Stimulated activated CD4-positive, alpha-beta T cell treated with anti-CD3 and anti-CD28 coated beads, Interleukin-15, amount 100 ng/mL, for 1 hour (primary cell): ENCODE measurements at regions not wholly inside any gene's neighbourhood (a gene's known extent, or its start where the extent isn't known, plus 50 kb on each side); places are given as distances from the start of the nearest gene placed in this dataset.
"Not testable (repeated sequence)": the region's sequence is repeated elsewhere in the genome, so short reads cannot be mapped to it uniquely, and the experiment has no call there.

Experiments
- DNase-seq, 2 donors: peaks; one replicate each; pipeline ENCODE4 v3.0.0-alpha.2; 2020; ENCODE audit warnings: low read depth in 1 of 2, low spot score in 1 of 2

DNA sequence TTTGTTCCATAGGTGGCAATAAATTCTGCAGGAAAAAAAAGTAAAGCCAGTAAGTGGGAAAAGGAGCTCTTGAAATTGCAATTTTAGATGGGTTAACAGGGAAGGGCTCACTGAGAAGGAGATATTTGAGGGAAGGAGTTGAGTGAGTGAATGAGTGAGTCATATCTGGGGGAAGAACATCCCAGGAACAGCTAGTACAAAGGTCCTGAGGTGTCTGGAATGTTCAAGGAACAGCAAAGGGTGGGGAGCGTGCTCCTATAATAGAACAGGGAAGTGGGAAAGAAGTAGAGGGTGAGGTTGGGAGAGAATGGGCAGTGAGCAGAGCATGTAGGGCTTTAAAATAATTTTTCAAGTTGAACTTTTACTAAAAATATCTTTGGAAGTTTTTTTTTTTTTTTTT lies 68.0 kb upstream of the PSME4 start:
- DNase-seq = no peak

DNA sequence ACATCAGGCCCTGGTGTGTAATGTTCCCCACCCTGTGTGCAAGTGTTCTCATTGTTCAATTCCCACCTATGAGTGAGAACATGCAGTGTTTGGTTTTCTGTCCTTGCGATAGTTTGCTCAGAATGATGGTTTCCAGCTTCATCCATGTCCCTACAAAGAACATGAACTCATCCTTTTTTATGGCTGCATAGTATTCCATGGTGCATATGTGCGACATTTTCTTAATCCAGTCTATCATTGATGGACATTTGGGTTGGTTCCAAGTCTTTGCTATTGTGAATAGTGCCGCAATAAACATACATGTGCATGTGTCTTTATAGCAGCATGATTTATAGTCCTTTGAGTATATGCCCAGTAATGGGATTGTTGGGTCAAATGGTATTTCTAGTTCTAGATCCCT lies 60.5 kb upstream of the PSME4 start:
- DNase-seq = not testable (repeated sequence)

GRCh38 chr2:54030806-54031205 lies 60.0 kb upstream of the PSME4 start:
- DNase-seq = no peak

GRCh38 chr2:54030396-54030741 lies 59.6 kb upstream of the PSME4 start:
- DNase-seq = no peak

DNA sequence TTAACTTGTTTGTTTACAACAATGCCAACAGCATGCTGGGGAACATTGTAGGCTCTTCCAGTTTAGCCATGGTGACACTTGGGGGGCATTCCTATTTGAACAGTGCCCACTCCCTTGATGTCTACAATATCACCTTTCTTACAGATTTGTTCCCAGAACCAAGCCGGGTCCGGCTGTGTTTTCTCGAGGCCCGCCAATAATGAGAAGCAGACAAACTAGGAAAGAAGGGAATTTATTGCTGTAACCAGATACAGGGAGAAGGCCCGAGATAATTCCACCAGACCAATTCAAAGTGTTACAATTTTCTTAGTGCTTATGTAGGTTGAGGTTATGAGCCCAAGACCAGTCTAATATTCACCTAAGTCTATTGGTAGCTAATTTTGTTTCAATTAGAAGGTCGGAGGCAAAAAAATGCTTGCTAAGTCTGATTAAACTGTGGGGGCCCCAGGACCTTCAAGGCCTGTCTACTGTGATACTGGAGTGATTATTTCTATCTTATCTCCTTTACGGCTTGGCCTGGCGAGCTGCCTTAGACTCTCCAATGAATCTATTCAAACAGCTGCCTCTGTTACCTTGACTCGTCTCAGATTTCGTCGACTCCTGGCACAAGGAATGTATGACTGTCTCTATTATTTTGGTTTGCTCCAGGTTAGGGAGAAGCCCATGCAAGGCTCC lies 59.1 kb upstream of the PSME4 start:
- no peak for DNase-seq

DNA sequence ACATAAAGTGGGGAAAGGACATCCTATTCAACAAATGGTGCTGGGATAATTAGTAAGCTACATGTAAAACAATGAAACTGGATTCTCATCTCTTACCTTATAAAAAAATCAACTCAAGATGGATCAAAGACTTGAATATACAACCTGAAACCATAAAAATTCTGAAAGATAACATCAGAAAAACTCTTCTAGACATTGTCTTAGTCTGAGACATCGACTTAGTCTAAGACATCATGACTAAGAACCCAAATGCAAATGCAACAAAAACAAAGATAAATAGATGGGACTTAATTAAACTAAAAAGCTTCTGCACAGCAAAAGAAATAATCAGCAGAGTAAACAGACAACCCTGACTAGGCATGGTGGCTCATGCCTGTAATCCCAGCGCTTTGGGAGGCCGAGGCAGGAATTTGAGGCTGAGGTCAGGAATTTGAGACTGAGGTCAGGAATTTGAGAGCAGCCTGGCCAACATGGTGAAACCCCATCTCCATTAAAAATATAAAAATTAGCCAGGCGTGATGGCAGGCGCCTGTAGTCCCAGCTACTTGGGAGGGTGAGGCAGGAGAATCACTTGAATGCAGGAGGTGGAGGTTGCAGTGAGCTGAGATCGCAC lies 54.8 kb upstream of the PSME4 start:
- not testable (repeated sequence) for DNase-seq

DNA sequence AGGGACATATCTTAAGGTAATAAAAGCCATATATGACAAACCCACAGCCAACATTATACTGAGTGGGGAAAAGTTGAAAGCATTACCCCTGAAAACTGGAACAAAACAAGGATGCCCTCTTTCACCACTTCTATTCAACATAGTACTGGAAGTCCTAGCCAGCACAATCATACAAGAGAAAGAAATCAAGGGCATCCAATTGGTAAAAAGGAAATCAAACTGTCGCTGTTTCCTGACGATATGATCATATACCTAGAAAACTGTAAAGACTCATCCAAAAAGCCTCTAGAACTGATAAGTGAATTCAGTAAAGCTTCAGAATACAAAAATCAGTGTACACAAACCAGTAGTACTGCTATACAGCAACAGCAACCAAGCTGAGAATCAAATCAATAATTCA lies 53.8 kb upstream of the PSME4 start:
- no peak for DNase-seq

DNA sequence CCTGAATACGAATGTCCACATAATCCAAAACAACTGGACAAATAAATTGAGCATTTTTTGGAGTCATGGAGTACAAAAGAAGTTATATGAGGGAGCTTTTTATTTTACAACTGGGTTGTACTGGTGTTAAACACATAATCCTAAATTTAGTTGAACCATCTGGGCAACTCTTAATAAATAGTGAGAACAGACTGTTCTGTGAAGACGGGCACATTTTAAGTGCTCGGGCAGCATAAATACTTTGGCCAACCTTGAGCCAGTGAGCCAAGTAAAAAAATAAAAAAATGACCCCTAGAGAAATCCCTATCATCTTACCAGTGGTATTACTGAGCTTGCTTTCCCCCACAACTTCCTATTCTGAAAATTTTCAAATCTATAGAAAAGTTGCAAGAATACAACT lies 50.9 kb upstream of the PSME4 start:
- no peak for DNase-seq

GRCh38 chr2:54020793-54021414 lies 50.1 kb upstream of the PSME4 start:
- DNase-seq = no peak
